GM21515 (cell line): ENCODE measurements at regions not wholly inside any gene's neighbourhood (a gene's known extent, or its start where the extent isn't known, plus 50 kb on each side); places are given as distances from the start of the nearest gene placed in this dataset.

Experiments
- ATAC-seq: cut with Tn5 transposase; IDR thresholded peaks from one replicate; pipeline ENCODE4 v1.9.1; 2021; ENCODE audit not compliant: unreplicated experiment

DNA sequence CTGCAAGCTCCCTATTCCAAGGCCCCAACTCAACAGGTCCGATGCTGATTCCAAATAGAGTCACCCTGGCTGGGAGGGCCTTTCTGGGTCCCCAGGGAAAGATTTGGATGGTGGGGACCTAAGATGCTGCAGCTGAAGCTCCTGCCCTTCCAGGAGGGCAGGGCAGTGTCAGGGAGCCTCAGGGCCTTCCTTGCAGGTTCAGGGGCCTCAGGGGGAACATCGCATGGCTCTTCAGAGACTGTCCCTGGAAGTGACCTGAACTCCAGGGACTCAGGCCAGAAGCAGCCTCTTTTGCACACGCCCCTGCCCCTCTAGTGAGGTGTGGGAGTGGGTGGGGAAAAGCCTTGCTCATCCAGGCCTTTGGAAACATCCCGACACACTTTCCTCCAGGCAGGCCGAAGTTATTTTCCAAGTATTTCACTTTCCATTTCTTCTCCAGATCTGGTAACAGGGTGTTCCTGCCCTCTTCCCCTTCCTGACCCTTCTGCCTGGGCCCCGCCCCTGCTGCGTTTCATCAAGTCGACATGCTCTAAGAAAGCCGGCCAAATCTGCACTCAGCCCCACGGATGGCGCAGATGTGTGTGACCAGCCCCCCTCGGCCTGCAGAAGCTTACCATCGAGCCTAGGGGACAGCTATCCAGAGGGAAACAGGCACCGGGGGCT is 159.5 kb downstream of the FGF18 start:
- no peak for ATAC-seq

DNA sequence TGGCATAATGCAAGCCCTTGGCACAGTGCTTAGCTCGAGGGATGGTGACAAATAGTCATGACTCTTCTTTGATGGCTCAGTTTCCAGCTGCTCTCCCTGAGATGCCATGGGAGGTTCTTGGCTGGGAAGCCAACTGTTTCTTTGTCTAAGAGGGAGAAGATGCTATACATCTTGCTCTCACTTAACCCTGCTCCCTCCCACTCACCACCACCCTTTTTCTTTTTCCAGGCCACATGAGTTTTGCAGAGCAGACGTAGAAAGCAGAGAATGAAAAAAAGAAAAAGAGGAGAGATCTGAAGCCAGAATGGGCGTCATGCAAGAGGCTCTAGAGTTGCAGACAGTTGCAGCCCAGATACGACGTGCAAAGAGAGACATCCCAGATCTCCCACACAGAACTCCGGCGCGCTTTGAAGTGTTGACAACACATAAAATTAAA is 160.5 kb downstream of the FGF18 start:
- ATAC-seq: no peak

DNA sequence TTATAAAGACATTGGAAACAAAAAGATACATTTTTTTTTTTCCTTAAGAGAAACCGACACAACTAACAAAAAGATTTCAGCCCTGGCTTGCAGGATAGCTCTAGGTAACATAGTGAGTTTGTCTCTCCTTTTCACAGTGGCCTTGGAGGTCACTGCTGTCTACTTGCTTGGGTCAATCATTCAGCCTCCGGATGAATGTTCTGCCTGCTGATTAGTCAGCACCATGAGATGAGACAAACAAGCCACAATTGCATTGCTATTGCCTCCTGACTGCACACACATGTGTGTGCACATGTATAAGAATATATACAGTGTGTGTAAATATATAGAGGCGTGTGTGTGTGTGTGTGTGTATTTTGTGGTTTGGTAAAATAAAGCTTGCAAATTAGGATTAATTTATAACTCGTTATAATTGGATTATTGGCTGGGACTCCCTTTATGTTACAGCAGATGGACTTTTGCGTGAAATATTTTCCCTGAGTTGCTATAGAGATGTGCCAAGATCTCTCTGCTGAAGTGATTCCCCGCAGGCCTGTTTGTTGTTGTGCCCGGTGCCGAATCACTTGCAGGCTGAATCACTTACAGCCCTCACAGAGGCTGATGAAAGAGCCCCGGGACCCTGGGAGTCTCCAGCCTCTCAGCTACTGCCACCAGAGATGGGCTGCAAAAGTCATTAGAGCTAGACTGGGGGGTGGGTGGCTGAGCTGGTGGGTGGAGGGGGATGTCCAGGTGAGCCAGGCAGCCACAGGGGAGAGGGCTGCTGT is 161.2 kb downstream of the FGF18 start:
- no peak for ATAC-seq

DNA sequence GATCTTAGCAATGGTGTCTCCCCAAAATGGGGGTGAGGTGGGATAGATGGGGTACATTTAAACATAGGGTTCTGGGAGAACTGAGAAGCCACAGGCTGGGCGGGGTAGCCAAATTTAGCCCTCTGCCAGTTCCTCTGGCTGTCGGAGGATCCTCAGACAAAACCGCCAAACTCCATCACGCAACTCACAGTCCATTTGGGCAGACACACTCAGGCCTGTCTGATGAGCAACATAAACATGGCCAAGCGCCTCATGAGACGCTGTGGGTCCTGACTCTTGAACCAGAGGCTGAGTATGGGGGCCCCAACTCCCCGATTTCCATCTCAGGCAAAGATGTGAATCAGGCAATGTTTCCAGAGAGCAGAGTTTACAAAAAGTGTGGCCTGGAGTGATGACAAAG is 162.3 kb downstream of the FGF18 start:
- no peak for ATAC-seq

DNA sequence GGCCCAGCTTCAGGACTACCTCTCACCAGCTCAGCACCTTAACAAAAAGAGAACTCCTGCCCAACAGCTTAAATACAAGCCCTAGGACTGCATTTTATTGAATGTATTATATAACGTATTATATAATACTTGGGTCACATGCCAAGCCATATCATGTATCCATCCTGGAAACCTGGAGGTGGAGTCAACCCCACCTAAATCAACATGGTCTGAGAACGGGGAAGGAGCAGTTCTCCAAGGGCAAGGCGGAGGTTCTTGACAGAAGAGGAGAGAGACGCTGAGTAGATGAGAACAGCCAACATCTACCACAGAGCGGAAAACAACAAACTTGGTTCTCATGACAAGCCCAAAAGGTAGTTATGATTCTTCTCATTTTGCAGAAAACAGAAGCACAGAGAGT is 163.4 kb downstream of the FGF18 start:
- no peak for ATAC-seq

DNA sequence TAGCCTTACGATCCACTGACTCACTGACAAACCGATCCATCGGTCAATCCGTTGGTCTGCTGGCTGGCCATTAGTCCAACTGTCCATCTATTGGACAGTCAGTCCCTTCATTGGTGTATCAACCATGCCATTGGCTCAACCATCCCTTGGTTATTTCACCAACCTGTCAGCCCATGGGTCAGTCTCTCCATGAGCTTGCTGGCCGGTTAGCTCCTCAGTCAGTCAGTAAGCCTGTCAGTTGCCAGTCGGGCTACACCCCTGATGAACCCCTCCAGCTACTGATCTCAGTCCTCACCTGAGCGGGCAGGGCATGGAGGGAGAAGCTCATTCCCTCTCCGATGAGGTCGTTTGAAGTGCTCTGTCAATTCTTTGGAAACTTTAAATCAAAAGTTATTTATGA is 166.5 kb downstream of the FGF18 start:
- ATAC-seq: no peak

DNA sequence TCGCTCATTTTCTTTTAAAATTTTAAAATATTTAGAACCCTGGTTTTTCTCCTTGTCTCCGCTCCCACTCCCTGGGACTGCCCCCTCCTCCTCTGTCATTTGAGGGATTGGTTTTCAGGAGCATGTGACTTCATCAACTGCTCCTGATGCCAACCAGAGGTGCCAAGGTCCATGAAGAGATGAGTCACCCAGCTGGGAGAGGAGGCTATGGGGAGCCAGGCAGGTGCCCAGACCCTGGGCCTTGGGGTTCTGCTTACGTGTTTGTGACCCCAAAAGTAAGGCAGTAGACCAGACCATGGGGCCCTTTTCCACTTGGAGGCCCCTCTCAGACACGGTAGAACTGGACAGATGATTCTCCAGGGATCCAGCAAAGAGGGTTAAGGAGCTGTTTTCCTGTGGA is 167.0 kb downstream of the FGF18 start:
- no peak for ATAC-seq

DNA sequence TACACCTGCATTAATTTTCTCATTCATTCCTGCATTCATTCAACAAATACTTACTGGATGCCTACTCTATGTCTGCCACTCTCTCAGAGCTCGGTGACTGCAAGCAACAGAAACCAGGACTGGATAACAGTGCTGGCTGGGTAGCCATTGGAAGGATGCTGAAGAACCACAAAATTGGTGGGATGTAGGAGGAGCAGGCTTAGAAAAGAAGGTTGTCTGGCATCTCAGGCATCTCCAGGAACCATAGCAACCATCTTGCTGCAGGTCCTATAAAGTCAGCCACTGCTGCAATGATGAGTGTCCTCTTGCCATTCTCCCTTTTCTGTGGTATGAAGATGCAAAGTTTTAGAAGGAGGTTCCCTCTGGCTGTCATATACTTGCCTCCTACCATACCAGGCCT is 168.6 kb downstream of the FGF18 start:
- ATAC-seq: no peak

DNA sequence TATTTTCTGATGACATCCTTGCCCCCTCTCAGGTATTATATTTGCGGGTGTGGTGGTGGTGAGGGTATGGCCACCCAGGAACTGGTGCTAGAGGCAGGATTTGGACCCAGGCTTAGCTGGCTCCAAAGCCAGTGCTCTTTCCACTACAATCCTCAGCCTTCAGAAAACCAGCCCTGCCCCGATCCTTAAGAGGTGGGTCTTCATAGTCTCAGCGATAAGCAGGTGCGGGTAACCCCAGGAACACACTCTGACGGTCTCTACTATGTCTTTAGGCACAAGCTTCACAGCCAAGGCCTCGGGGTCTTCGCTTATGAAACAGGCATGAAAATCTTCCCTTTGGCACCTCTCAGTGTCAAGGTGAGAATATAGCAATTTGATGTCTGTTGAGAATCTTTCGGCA is 169.3 kb downstream of the FGF18 start:
- no peak for ATAC-seq

DNA sequence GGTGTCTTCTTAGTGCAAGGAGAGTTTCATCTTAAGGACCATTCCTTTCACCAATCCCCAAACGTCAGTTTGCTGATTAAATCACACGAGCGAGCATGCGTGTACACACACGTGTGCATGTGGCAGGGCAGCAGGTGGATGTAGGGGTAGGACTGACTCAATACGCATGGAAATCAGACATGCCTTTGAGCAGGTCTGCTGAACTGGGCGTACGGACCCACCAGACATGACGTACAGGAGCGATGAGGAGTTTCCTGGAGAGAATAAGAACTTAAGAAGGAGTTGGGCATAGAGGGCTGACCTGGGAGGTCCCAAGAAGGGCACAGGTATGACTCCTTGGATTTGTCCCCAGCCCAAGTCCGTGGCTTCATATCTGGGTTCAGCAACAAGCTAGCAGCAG is 170.0 kb downstream of the FGF18 start:
- no peak for ATAC-seq

DNA sequence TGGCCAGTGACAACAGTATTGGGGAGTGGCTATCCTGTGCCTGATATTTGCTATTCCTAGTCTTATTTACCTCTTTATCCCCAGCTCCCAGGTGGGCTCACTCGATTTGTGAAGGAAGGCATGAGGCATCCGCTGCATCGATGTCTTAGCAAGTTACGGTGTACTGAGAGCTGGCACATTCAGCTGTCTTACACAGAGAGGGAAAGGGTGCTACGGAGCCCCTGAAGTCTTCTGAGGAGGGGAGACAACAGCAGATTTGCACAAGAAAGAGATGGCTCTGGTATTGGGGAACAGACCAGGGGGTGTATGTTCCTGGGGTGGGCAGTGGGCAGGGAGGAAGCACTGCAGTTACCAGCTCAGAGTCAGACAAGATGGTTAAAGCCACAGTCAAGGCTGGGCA is 172.6 kb downstream of the FGF18 start:
- ATAC-seq: no peak

DNA sequence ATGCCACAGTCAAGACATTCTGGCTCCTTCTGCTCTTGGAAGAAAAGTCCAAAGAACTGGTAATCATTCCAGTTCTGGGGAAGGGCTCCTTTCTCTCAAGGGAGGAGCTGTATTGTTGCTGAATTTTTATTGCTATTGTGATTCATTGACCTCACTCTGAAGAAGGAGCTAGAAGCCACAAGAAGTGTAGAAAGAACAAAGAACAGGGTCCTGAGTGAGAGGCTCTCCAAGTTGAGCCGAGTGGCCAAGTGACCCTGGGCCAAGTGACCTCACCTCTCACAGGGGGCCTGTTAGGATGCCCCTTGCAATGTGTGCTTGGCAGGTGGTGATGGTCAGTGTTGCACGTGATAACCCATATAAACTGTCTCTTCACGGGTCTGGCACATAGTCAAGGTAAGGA is 173.3 kb downstream of the FGF18 start:
- no peak for ATAC-seq

DNA sequence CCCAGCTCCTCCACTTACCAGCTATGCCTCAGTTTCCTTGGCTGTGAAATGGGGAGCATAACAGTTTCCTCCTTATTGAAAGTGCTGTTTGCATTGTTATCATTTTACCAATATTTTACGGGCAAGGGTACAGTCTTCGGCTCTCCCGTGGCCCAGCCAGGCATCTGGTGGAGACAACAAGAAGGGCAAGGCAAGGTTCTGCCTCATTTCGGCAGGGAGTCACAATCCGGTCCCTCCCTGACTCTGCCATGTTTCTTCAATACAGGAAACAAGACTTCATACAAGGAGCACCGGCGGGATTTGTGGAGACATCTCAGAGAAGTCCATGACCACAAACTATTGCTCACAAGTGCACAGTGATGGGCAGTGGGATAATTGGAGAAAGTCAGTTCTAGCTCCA is 174.0 kb downstream of the FGF18 start:
- ATAC-seq: no peak

DNA sequence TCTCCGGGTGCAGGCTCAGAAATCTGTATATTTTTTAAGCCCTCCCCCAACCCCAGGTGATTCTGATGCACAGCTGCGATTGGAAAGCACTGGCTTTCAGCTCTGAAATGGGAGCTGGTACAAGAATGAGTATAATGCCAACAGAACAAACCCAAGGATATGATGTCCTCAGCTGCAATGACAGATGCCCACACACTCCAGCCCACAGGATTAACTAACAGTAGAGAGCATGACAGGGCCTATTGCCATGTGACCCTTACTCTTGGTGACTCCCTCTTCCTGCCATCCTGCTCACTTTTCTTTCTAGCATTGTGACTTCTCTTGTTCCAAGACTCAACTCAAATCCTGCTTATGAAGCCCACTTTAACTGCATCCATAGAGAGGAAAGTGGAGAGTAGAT is 174.5 kb downstream of the FGF18 start:
- ATAC-seq: no peak

DNA sequence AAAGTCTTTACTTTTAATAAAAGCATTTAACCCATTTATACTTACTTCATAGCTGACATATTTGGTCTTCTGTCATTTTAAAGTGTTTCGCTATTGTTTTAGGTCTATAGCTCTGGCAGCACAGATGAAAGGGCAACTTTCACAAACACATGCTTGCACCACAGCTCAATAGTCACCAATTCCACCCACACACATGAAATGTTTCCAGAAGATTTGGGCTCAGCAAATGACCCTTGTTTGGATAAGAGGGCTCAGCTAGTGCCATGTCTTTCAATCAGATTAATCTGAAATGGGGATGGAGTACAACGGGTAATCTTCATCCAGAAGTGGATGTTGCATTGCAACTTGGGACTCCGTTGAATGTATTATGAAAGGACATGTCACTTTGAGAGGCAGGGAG is 176.0 kb downstream of the FGF18 start:
- ATAC-seq: no peak

DNA sequence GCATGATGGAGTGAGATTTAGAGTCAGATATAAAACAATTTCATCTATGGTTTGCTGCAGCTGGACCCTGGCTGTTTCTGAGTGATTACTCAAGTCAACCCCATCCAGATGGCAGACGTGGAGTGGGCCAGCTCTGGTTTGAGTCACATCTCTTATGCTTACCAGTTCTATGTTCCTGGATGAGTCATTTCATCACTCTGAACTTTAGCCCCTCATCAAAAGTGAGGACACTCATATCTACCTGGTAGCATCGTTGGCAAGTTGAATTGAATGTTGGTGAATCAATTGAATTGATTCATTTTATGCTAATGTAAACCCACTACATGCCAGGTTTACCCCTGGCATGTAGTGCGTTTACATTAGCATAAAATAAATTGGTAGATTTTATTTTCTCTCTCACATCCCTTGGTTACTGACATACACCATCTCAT is 176.4 kb downstream of the FGF18 start:
- ATAC-seq: no peak

DNA sequence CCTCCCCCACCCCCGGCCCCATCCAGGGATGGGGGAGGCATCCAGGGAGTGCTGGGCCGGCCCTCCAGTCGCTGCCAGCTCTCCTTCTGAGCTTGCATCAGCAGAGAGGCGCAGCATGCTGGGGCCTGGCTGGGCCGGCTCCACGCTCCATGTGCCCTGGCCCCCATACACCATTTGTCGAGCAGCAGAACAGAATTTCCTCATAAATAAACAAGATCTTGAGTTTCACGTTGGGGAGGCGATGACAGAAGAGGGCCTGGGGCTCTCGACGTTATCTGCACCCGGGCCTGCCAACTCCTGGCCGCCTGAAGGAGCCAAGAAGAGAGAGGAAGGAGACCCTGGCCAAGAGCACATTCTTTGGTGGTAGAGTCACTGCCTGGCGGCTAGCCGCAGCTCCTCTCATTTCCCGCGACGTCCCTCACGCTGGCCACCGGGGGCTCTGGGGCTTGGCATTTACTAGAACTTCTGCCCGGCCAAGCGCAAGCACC is 177.0 kb downstream of the FGF18 start:
- ATAC-seq: no peak

DNA sequence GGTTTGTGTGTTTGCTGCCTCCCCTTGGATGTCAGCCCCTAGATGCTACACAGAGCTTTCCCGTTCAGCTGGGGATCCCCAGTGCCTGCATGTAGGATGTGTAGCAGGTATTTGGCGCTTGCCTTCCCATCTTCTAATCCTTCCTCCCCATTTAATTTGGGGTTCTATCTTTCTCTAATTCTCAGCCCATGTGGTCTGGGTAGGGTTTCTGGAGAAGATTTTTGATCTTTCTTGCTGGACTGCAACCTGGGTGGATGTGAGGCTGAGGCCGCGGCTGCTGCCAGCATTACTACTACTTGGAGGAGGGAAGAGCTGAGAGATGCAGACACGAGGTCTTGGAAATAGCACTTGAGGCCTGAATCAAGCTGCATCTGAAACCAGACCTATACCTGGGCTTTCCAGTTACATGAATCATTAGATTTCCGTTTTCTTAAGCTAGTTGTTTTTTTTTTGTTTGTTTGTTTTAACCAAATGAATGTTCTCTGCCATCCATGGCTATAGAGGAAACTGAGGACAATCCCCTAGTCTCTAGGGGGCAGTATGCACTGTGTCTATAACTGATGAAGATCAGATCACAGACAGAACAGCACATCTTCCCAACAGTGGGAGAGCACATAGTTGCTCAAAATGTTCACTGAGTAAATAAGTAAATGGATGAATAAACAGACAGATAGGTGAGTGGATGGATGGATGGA is 178.6 kb downstream of the FGF18 start:
- no peak for ATAC-seq

DNA sequence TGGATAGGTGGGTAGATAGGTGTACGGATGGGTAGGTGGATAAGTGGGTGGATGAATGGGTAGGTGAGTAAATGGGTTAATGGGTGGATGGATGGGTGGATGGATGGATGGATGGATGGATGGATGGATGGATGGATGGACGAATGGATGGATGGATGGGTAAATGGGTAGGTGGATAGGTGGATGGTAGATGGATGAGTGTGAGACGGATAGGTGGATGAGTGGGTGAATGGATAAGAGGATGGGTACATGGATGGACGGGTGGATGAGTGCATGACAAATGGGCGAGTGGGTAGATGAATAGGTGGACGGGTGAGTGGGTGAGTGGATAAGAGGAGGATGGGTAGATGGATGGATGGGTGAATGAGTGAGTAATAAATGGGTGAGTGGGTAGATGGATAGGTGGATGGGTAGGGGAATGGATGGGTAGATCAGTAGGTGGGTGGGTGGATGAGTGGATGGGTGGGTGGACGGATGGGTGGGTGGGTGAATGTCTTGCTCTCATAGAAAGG is 179.2 kb downstream of the FGF18 start:
- no peak for ATAC-seq

DNA sequence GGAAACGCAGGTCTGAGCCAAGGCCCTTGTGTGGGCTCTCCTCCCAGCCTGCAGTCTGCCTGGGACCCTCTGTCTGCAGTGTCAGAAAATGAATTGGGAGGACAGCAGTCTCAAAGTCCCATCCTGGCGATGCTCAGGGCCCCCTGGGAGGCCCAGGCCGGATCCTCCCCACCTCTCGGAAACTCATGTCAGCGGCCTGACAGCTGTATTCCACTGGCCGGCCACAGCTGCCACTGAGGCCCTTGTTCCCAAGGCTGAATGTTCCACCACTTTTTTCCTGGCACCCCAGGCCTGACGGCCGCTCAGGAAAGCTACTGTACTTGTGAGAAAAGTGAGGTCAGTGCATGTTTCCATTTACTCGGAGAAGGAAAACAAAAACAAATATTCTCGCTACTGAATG is 180.0 kb downstream of the FGF18 start:
- no peak for ATAC-seq

DNA sequence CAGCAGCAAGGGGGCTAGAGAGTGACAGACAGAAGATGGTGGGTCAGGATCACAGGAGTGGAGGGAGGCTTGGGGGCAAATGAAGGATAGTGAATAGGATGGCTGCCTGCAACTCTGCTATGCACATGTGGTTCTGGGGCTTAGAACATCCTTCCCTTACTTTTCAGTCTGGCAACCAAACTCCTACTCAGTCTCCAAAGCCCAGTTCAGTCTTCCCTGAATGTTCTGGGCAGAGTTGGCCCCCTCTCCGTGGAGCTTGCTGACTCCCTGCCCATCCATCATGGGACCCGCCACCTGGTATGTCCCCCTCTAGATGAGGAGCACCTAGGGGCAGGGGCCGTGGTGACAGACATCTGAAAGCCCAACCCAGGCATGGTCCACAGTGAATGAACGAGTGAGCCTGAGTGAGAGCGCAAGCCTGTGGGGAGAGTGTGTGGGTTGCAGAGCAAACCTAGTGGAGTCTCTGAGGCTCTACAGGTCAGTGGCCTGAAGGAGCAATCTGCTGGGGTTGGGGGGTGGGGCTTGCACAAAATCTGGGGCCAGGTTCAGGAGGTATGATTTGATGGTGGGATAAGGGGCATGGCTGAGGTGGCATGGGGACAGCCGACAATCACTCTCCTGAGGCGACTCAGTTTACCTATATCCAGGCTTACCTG is 180.6 kb downstream of the FGF18 start:
- ATAC-seq: no peak
